ENCODE measurements at regions not wholly inside any gene's neighbourhood (a gene's known extent, or its start where the extent isn't known, plus 50 kb on each side); places are given as distances from the start of the nearest gene placed in this dataset.

- no peak overlapping the region for H3K9ac ChIP-seq (ENCODE audit: low read length)
- H3K79me2 ChIP-seq (ENCODE audit: insufficient read depth, low read length) = no peaks in the 10 kb centered on the region
- H3K4me3 ChIP-seq (replicated peaks in 1 of 2; ENCODE audit: low read depth in 1 of 2, low read length in 2 of 2) = no peak overlapping the region
- no peak overlapping the region for H3K27ac ChIP-seq (ENCODE audit: low read depth, low read length)
- H2AFZ ChIP-seq (ENCODE audit: low read depth, low read length, poor library complexity, severe bottlenecking) = no peak overlapping the region
- ChIA-PET RAD21 (ENCODE audit: low non-redundant PET in 1 of 2, low total read pairs in 2 of 2, uncharacterized antibody in 2 of 2, unreplicated experiment in 2 of 2) (no interaction called here), CTCF (no interaction called here), POLR2A (no interaction called here)
- TF ChIP-seq, protein P1, sequence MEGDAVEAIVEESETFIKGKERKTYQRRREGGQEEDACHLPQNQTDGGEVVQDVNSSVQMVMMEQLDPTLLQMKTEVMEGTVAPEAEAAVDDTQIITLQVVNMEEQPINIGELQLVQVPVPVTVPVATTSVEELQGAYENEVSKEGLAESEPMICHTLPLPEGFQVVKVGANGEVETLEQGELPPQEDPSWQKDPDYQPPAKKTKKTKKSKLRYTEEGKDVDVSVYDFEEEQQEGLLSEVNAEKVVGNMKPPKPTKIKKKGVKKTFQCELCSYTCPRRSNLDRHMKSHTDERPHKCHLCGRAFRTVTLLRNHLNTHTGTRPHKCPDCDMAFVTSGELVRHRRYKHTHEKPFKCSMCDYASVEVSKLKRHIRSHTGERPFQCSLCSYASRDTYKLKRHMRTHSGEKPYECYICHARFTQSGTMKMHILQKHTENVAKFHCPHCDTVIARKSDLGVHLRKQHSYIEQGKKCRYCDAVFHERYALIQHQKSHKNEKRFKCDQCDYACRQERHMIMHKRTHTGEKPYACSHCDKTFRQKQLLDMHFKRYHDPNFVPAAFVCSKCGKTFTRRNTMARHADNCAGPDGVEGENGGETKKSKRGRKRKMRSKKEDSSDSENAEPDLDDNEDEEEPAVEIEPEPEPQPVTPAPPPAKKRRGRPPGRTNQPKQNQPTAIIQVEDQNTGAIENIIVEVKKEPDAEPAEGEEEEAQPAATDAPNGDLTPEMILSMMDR (IDR thresholded peaks at IDR 0.05 in 2 of 3, conservative IDR thresholded peaks at IDR 0.05 in 1 of 3; ENCODE audit: borderline replicate concordance in 1 of 3, insufficient read depth in 1 of 3, low read depth in 2 of 3, low read length in 2 of 3) = no peak
- TF ChIP-seq FOSL1 (IDR thresholded peaks at IDR 0.05; ENCODE audit: low read depth) = no peak
- TF ChIP-seq CBX3 (IDR thresholded peaks at IDR 0.05; ENCODE audit: low read depth) = no peak
- TF ChIP-seq CEBPB (IDR thresholded peaks at IDR 0.05; ENCODE audit: low read depth) = no peak
- TF ChIP-seq, protein P2, sequence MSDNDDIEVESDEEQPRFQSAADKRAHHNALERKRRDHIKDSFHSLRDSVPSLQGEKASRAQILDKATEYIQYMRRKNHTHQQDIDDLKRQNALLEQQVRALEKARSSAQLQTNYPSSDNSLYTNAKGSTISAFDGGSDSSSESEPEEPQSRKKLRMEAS (IDR thresholded peaks at IDR 0.05) = no peak
- no peak for TF ChIP-seq ZFX (IDR thresholded peaks at IDR 0.05)
- TF ChIP-seq YY1 (IDR thresholded peaks at IDR 0.05; ENCODE audit: extremely low read depth, insufficient replicate concordance, low read depth, low read length) = no peak
- TF ChIP-seq EZH2 (IDR thresholded peaks at IDR 0.05) = no peak
- TF ChIP-seq SP1 (IDR thresholded peaks at IDR 0.05; ENCODE audit: low read depth) = no peak
- no peak for TF ChIP-seq EZH2phosphoT487 (IDR thresholded peaks at IDR 0.05; ENCODE audit: borderline replicate concordance)
- TF ChIP-seq JUND (IDR thresholded peaks at IDR 0.05) = no peak
- H3K9me3 ChIP-seq (ENCODE audit: control insufficient read depth in 1 of 2, insufficient read depth in 1 of 2, low read depth in 1 of 2, low read length in 2 of 2) = no peaks in the 10 kb centered on the region
- no peaks in the 10 kb centered on the region for H3K36me3 ChIP-seq (ENCODE audit: control insufficient read depth in 1 of 2, insufficient read depth in 2 of 2, low read length in 2 of 2)
- intact Hi-C loops (cut with micrococcal nuclease) = no loop called here
- H4K20me1 ChIP-seq (ENCODE audit: insufficient read depth) = no peaks in the 10 kb centered on the region
- no peaks in the 10 kb centered on the region for H3K9me2 ChIP-seq (ENCODE audit: insufficient read depth)
- no peaks in the 10 kb centered on the region for H3K27me3 ChIP-seq (ENCODE audit: insufficient read depth, low read length)
- no peak overlapping the region for H3K4me2 ChIP-seq (ENCODE audit: low read length)
- ATAC-seq (no peak), DNase-seq (ENCODE audit: low read depth, low spot score) (no peak)
- H3K4me1 ChIP-seq (ENCODE audit: control insufficient read depth in 1 of 2, insufficient read depth in 2 of 2, low read length in 2 of 2) = no peaks in the 10 kb centered on the region
- BruUV-seq (replicated peaks) = no TSS peak
These were observed 54.9 kb upstream of the SMIM15 start for GRCh38 chr5:61217214-61217613.

Data from HCT116 (cell line).